NCI-H2196 (cell line): ENCODE measurements at regions not wholly inside any gene's neighbourhood (a gene's known extent, or its start where the extent isn't known, plus 50 kb on each side); places are given as distances from the start of the nearest gene placed in this dataset.
"Not testable (repeated sequence)": the region's sequence is repeated elsewhere in the genome, so short reads cannot be mapped to it uniquely, and the experiment has no call there.

Experiments used
- DNase-seq: peaks from one replicate; lab custom pipeline; 2025; ENCODE audit not compliant: unreplicated experiment; lab: John Stamatoyannopoulos, UW

DNA sequence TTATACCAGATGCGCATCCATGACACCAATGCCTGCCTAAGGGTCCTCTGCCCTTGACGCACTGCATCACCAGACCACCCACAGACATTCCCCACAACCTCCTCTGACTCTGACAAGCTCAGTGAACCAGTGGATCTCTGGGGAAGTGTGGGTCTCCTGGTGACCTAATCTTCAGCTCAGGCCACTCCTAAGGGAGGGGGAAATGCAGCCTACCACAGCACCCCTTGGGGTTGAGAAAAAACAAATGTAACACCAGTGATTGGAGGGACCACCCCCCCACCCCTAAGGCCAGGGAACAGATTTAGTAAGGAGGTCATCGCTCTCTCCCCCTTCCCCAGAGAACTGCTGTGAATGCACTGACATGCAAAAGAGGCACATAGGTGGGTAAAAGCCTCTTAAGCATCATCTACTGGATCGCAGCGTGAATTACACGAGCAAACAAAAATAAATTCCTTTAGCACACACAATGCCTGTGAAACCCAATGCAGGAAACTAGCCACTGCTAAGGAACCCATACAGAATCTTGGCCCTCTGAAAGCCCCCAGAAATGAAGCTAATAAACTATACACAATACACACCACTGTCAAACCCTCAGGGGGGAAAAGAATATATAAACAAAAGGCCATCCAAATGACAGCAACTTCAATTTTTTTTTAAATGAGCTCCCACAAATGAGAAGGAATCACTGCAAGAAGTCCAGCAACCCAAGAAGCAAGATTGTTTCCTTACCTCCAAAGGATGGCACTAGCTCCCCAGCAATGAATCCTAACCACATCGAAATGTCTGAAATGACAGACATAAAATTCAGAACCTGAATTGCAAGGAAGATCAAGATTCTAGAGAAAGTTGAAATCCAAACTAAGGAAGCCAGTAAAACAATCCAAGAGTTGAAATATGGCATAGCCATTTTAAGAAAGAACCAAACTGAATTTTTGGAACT is 513.7 kb upstream of the PTGER4 start:
- no peak for DNase-seq

DNA sequence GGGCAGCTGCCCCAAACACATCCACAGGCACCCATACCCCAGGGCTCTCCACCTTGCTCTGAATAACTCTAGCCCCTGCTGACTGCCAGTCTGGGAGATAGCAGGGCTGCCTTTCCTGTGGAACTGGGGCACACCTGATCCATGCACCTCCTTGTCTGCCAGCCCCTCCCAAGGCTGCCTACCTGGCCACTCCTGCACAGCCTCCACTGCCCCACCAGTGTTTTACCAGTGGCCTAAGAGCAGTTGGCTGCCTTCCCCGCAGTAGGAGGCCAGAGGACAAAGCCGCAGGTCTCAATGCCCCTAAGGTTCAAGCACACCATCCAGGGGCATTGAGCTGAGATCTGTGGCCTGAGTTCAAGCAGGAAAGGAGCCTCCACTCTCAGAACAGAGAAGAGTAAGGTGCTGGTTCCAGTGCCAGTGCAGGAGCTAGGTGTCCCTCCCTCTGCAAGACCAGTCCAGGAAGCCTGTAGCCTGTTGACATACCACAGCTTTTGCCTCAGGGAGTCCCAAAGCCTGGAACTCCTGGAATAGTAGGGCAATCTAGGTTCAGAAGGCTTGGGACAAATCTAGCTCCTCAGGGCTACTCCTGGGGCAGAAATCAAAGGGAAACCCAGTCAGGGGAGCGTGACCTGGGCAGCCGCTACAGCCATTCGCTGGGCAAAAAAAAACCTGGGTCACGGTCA is 514.5 kb upstream of the PTGER4 start:
- DNase-seq = no peak

DNA sequence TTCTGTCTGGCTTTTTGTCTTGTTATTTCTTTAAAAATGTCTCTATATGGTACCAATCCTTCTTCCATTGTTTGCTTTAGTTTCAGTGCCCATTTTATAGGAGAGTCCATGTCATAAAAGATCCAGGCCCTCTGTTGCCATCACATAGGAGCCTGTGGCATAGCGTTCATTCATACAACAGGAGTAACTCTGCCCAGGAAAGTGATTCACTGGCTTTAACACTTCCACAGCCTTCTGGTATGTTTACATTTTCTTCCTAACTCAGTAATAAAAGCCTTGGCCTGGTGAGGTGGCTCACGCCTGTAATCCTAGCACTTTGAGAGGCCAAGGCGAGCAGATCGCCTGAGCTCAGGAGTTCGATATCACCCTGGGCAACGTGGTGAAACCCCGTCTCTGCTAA is 519.3 kb upstream of the PTGER4 start:
- DNase-seq = no peak

DNA sequence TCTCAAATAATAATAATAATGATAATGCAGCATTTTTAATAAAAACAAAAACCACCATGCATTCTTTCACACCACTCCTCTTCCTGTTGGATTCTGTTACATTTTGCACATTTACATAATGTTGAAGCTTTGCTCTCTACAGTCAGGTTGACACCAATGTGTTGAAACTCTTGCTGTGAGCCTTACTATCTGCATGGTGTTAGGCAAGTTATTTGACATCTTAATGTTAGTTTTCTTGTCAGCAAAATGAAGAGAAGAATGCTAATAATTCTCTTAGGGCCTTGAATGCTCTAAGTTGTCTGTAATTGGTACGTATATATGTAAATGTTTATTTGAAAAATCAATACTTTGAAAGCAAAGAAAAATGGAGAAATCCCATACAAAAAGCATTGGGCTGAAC is 525.5 kb upstream of the PTGER4 start:
- DNase-seq = no peak

DNA sequence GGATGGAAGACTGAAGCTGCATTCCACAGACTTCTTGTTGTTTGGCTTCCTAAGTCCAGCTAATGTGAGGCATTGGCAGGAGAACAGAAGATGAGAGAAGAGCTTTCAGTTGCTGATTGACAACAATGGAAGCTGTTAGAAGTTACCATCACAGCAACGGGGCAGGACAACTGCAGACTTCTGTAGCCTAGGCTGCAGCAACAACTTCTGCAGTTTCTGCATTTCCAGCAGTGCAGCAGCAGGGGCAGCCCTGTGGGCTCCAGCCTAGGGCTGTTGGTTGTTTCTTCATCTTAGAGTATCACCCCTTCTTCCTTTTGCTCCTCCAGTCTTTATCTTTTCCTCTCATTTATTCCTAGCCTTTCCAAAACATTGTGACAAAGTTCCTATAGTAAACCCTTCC is 528.8 kb upstream of the PTGER4 start:
- DNase-seq = no peak

DNA sequence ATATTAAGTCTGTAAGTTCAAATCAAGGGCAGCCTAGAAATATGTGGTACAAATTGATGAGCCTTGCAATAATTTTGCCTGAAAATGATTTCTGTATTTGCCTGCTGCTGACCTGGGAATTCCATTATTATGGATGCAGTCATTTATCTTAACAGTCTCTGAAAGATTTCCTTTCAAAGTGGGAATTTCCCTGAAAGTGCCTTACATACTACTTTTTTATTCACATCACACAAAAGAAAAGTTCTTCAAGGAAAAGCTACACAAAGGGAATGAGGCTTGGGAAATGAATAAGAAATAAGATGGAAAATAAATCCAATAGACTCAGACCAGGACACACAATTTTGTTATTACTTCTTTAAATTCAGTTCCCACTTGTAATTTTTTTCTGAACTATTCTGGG is 537.8 kb upstream of the PTGER4 start:
- DNase-seq = no peak

DNA sequence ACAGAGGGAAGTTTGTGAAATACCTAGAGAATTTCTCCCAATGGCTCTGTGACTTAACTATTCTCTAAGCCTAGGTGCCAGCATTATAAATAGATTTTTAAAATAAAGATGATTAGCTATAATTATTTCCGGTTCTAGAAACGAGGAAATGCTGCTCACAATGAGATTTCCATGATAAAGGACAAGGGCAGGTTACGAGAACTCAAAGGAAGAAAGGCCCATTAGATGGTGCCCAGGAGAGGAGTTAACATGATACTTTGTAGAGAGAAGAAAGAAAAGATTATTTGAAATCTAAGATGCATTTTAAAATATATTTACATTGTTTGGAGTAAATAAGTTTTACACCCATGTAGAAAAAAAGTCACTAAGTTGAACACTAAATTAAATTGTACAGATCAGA is 538.3 kb upstream of the PTGER4 start:
- DNase-seq = no peak

DNA sequence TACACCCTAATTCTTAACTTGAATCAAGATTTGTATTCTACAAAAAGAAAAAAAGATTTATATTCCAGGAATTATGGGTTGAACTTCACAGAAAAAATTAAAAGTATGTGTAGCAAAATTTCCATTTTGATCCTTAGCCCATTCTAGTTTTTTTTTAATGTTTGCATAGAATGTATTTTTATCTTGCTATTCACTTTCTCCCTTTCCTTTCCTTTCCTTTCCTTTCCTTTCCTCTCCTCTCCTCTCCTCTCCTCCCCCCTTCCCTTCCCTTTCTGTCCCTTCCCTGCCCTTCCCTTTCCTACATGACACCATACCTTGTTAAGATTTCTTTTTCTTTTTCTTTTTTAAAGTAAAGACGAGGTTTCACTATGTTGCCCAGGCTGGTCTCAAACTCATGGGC is 542.5 kb upstream of the PTGER4 start:
- DNase-seq = no peak

DNA sequence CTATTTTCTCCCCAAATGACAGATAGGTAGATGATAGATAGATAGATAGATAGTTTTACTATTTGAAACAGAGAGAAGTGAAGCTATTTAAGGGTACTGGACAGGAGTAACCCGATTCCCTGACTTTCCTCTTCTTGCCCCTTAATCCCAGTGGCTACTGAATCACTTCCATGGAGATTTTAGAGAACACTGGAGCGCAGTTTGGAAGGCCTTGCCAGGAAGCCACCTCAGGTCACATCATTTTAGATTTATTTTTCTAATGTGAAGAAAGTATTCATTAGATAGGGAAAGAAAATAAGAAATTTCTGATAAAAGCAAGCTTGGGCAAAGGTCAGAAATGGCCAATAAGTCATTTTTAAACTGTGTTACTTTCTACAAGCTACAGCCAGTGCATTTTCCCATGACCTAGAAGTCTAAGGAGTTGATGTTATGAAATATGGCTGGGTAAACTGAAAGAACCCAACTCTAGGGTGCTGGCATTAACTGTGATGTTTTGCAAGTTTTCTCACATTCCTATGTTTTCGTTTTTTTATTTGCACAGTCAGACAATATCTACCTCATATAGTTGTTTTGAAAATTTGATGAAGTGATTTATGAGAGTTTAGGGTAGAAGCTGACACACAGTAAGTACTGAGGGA is 544.7 kb upstream of the PTGER4 start:
- DNase-seq = no peak

DNA sequence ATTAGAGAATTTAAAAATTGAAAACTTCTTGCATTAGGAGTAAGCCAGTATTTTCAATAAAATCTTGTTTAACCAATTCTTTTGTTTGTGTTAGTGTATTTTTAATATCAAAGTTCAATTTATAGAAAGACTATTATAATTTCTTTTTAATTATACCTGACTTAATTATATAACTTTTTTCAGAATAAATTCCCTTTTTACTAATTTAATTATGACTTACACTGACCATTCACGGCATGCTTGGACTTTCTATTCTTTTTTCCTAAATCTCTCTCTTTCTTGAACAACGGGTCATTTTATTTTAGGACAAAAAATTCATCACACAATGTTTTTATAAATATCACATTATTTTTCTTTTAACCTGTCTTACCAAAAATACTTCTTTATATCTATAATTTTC is 555.3 kb upstream of the PTGER4 start:
- DNase-seq = no peak

DNA sequence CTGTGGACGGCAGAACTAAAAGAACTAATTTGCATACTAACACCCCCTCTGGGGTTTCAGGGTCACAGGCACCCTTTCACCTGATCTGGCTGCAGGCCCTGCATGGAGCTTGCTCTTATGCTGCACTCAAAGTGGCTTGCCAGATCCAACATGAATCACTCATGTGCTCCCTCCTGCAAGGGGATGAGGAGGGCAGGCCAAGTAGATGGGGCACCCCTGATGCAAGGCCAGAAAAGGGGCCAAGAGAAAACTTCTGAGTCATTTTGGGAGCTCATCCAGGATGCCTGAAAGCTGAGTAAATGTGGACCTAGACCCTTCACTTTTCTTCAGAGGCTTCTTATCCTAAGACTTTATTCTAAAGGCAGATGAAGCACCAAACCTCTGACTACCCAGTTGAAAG is 558.5 kb upstream of the PTGER4 start:
- no peak for DNase-seq

DNA sequence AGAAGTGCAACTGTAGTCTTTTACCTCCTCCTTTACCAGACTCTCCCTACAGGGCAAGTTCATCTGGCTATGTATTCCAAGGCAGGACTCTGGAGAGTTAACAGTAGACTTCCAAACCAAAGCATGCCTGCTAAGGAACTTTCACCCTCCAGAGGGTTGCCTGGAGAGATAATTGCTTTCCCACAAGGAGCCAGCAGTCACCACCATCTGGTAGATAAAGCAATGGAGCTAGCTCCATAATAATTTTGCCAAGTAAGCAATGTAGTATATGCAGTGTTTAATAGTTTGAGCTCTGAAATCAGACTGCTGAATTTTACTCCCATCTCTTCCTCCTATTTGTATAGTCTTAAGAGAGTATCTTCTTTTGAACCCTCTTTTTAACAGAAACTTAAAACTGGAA is 566.8 kb upstream of the PTGER4 start:
- no peak for DNase-seq

DNA sequence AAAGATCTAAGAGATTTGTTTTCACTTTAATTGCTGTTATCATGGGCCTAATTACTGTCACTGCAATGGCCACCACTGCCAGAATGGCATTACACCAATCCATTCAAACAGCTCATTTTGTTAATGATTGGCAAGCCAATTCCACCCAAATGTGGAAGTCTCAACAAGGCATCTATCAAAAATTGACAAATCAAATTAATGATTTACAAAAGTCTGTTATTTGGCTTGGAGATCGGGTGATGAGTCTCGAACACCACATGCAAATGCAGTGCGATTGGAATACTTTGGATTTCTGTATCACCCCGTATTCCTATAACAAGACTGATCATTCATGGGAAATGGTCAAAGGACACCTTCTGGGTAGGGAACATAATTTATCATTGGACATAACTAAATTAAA is 568.7 kb upstream of the PTGER4 start:
- not testable (repeated sequence) for DNase-seq

DNA sequence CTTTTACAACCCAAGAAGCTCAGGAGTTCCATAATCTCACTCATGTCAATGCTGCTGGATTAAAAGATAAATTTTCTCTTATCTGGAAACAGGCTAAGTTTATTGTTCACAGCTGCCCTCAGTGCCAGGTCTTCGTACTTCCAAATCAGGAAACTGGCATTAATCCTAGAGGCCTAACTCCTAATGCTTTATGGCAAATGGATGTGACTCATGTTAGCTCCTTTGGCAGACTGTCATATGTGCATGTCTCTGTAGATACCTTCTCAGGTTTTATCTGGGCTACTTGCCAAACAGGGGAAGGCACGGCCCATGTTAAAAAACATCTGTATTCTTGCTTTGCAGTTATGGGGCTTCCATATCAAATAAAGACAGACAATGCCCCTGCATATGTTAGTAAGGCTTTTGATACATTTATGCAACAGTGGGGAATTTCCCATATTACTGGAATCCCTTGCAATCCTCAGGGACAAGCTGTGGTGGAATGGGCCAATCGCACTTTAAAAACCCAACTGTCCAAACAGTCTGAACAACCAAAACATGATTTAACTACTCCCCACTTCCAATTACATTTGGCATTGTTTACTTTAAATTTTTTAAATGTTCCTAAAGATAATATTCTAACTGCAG is 570.8 kb upstream of the PTGER4 start:
- not testable (repeated sequence) for DNase-seq

DNA sequence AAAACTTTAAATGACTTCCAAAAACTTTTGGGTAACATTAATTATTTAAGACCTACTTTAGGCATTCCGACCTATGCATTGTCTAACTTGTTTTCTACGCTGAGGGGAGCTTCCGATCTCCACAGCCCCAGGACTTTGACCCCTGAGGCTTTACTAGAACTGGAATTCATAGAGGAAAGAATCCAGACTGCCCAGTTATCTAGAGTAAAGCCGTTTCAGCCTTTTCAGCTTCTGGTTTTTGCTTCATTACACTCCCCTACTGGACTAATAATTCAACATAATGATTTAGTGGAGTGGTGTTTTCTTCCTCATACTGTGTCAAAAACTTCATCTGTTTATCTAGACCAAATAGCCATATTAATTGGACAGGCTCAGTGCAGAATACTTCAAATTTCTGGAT is 571.9 kb upstream of the PTGER4 start:
- DNase-seq = not testable (repeated sequence)

DNA sequence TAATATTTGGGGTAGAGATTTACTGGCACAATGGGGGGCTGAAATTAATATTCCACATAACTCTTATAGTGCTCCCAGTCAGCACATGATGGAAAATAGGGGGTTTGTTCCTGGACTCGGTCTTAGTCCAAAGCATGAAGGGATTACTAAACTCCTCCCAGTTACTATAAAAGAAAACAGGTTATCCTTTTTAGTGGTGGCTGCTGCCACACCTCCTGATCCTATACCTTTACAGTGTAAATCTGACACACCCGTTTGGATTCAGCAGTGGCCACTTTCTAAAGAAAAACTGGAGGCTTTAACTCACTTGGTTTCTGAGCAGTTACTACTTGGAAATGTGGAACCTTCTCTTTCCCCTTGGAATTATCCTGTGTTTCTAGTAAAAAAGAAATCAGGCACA is 572.9 kb upstream of the PTGER4 start:
- no peak for DNase-seq

DNA sequence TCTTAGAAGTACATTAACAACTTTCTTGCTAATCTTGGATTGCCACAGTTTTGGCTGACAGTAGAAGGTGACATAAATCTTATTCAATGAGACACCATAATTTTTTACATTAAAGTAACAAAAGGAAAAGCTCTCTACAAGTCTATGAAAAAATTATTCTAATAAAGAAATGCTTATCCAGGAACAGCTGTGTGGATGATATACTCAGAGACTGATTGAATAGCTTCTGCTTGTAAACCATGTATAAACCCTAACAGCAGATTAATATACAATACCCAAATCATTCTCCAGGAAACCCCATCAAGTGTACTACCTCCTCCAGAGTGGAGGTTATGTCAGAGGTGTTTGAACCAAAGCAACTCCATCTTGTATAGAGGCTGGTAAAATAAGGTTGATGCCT is 581.4 kb upstream of the PTGER4 start:
- no peak for DNase-seq

DNA sequence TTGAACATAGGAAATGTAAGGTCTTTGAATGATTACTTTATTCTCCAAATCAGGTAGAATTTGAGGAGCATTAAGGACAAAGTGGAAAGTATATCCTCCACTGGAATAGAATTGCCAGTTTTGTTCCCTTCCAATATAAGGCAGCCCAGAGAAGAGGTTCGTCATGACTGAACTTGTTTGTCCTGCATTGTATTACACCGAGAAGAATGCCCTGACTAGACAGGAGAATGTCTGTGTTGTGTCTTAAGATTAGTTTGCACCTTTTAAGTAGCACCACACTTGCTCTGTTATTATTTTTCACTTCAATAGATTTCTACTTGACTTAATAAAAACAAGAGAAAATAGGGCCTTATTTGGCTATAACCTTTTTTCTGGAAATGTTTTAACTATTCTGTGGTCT is 586.2 kb upstream of the PTGER4 start:
- no peak for DNase-seq

DNA sequence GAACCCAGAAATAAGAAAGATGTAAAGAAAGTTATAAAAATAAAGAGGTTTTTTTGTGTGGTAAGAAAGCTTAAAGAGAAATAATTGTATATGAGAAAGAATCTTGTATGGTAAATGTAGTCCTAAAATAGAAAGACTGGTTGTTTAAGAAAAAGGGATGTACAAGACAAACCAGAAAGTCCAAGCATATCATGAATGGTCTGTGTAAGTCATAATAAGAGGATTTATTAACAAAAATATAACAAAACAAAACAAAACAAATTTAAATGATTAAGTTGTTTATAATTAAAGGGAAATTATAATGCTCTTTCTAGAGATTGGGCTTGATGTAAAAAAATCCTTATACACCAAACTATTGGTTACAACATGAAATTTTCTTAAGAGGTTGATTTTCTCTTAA is 590.4 kb upstream of the PTGER4 start:
- no peak for DNase-seq

DNA sequence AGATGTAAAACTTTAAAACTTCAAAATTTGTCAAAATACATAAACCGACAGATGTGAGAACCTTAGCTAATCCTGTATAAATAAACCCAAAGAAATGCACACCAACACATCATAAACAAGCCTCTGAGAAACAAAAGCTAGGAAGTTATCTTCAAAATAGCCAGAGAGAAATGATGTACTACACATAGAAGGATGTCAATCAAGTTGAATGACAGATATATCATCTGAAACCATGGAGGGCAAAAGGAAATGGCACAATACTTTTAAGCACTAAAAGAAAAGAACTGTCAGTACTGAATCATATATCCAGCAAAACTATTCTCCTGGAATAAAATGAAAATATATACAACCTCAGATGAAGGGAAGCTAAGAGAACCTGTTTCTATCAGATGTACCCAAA is 595.1 kb upstream of the PTGER4 start:
- no peak for DNase-seq

DNA sequence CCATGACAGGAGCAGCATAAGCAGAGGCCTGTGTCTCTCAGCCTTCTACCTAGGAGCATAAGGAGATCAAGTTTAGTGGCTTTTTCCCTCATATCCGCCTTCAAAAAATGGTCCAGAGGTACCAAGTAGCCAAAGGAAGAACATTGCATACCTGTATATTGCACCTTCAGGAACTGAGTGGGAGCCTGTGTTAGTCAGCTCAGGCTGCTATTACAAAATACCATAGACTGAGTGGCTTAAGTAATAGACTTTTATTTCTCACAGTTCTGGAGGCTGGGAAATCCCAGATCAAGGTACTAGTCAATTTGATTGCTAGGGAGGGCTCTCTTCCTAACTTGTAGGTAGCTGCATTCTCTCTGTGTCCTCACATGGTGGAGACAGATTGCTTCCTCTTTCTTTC is 597.4 kb upstream of the PTGER4 start:
- no peak for DNase-seq

DNA sequence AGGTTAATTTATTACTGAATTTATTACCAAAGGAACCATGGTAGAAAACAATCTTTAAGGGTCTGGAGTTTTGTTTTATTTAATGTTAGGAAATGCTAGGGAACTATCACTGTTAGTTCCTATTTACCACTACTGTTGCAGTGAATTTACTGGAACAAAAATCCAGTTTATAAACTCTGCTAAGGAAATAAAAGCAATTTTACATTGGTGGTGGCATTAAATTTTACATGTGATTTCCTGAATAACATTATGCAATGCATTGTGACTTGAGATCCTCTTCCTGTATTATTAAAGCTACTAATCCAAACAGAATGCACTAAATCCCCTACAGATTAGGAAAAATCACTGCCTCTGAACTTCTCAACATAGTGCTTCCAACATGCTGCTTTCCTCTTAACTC is 599.5 kb upstream of the PTGER4 start:
- DNase-seq = no peak
